ENCODE measurements at regions not wholly inside any gene's neighbourhood (a gene's known extent, or its start where the extent isn't known, plus 50 kb on each side); places are given as distances from the start of the nearest gene placed in this dataset.
A peak's percentile ranks its signal among the peaks of the same experiment; 100 is the strongest.
"Not testable (repeated sequence)": the region's sequence is repeated elsewhere in the genome, so short reads cannot be mapped to it uniquely, and the experiment has no call there.

DNA sequence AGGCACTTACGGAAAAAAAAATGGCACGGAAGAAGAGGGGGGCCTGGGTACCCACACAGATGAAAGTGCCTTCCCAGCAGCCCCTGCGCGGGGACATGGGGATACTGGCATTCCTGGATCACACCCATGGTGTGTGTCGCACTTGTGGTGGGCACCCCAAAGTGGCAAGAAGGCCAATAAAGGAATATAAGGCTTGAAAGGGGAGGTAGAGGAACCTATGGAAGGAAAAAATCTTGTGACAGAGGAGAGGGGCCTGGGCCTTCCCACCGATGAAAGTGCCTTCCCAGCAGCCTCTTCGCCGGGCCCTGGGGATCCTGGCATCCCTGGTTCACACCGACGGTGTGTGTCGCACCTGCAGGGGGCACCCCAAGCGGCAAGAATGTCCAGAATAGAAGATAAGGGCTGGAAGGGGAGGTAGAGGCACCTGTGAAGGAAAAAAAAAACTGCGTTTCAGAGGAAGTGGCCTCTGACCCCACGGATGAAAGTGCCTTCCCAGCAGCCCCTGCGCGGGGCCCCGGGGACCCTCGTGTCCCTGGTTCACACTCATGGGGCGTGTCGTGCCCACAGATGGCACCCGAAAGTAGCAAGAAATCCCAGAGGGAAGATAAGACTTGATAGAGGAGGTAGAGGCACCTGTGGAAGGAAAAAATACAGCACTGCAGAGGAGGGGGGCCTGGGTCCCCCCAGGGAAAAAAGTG, 284.0 kb downstream of the ALG10 start:
- DNase-seq = no peak

DNA sequence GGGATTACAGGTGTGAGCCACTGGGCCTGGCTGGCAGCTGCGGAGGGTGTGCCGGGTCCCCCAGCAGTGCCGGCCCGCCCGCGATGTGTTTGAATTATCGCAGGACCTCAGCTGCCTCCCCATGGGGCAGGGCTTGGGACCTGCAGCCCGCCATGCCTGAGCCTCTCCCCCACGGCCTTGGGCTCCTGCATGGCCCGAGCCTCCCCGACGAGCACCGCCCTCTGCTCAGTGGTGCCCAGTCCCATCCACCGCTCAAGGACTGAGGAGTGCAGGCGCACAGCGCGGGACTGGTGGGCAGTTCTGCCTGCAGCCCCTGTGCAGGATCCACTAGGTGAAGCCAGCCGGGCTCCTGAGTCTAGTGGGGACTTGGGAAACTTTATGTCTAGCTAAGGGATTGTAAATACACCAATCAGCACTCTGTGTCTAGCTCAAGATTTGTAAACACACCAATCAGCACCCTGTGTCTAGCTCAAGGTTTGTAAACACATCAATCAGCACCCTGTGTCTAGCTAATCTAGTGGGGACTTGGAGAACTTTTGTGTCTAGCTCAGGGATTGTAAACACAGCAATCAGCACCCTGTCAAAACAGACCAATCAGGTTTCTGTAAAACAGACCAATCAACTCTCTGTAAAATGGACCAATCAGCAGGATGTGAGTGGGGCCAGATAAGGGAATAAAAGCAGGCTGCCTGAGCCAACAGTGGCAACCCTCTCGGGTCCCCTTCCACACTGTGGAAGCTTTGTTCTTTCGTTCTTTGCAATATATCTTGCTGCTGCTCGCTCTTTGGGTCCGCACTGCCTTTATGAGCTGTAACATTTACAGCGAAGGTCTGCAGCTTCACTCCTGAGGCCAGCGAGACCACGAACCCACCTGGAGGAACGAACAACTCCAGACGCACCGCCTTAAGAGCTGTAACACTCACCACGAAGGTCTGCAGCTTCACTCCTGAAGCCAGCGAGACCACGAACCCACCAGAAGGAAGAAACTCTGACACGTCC, 287.8 kb downstream of the ALG10 start:
- not testable (repeated sequence) for DNase-seq

DNA sequence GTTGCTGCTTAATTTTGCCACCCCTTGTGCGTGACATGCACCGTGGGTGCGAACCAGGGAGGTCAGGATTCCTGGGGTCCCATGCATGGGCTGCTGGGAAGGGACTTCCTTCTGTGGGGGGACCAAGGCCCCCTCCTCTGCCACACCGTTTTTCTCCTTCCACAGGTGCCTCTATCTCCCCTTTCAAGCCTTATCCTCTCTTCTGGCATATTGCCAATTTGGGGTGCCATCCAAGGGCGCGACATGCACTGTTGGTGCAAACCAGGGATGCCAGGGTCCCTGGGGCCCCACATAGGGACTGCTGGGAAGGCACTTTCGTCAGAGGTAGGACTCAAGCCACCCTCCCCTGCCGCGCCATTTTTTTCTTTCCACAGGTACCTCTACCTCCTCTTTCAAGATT, 289.0 kb downstream of the ALG10 start:
- no peak for DNase-seq

DNA sequence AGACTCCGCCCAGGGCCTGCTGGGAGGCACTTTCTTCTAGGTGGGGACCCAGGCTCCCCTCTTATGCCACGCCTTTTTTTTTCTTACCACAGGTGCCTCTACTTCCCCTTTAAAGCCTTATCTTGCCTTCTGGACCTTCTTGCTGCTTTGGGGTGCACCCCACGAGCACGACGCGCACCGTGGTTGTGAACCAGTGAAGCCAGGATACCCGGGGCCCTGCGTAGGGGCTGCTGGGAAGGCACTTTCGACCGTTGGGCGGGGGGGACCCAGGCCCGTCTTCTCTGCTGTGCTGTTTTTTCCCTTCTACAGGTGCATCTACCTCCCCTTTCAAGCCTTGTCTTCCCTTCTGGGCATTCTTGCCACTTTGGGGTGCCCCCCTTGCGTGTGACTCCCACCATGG, 305.4 kb downstream of the ALG10 start:
- no peak for DNase-seq

DNA sequence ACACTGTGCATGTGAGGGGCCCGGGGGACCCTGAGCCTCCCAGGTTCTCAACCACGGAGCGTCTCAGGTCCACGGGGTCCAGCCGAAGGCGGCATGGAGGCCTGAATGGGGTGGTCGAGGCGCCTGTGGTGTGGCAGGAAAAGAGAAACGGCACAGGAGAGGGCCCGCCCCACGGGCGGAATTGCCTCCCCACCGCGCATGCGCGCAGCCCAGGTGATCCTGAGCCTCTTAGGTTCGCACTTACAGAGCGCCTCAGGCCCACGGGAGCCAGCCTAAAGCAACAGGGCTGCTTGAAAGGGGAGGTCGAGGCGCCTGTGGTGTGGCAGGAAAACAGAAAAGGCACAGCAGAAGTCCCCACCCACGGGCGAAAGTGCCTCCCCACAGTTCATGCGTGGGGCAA, 311.0 kb downstream of the ALG10 start:
- no peak for DNase-seq

DNA sequence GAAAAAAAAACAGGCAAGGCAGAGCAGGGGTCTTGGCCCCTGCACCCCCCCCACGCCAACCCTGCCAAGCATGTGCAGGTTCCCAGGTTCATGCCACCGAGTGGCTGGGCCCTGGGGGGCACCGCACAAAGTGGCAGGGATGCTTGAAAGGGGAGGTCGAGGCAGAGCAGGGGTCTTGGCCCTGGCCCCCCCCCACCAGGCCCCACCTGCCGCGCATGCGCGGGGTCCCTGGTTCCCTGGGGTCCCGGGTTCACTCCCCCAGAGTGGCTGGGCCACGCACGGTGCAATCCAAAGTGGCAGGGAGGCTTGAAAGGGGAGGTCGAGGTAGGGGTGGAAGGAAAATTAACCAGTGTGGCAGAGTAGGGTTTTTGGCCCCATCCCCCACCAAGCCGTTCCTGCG, 312.2 kb downstream of the ALG10 start:
- no peak for DNase-seq

DNA sequence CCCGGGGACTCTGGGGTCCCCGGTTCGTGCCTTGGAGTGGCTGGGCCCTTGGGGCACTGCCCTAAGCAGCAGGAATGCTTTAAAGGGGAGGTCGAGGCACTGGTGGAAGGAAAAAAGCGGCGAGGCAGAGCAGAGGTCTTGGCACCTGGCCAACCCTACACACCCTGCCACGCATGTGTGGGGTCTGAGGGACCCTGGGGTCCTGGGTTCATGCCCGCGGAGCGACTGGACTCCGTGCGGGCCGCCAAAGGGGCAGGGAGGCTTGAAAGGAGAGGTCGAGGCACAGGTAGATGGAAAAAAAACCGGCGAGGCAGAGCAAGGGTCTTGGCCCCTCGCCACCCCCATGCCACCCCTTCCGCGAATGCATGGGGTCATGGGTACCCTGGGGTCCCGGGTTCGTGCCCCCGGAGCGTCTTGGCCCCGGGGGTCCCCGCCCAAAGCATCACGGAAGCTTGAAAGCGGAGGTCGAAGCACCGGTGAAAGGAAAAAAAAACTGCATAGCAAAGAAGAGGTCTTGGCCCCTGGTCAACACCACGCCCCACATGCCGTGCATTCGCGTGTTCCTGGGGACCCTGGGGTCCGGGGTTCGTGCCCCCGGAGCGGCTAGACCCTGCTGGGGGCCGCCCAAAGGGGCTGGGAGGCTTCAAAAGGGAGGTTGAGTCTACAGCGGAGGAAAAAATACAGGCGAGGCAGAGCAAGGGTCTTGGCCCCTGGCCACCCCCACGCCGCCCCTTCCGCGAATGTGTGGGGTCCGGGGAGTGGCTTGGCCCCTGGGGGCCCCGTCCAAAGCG, 312.9 kb downstream of the ALG10 start:
- no peak for DNase-seq

DNA sequence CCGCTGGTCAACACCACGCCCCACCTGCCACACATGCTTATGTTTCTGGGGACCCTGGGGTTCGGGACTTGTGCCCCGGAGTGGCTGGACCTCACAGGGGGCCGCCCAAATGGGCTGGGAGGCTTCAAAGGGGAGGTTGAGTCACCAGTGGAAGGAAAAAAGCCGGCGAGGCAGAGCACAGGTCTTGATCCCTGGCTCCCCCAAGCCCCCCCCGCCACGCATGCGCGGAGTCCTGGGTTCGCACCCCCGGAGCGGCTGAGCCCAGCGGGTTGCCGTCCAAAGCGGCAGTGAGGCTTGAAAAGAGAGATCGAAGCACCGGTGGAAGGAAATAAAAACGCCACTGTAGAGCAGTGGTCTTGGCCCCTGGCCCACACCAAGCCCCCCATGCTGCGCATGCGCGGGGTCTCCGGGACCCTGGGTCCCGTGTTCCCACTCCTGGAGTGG, 313.5 kb downstream of the ALG10 start:
- DNase-seq = no peak

DNA sequence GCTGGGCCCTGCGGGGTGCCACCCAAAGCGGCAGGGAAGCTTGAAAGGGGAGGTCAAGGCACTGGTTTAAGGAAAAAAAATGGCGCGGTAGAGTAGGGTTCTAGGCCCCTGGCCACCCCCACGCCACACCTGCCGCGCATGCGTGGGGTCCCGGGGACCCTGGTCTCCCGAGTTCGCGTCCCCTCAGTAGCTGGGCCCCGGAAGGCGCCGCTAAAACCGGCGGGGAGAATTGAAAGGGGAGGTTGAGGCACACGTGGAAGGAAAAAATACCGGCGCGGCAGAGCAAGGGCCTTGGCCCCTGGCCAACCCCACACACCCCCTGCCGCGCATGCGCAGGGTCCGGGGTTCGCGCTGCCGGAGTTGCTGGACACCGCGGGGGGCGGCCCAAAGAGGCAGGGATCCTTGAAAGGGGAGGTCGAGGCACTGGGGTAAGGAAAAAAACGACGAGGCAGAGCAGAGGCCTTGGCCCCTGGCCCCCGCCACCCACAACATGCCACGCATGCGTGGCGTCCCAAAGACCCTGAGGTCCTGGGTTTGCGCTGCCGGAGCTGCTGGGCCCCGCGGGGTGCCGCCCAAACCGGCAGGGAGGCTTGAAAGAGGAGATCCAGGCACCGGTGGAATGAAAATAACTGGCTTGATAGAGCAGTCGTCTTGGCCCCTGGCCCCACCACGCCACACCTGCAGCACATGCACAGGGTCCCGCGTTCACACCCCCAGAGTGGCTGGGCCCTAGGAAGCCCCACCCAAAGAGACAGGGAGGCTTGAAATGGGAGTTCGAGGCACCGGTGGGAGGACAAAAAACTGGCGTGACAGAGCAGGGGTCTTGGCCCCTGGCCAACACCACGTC, 314.5 kb downstream of the ALG10 start:
- no peak for DNase-seq

DNA sequence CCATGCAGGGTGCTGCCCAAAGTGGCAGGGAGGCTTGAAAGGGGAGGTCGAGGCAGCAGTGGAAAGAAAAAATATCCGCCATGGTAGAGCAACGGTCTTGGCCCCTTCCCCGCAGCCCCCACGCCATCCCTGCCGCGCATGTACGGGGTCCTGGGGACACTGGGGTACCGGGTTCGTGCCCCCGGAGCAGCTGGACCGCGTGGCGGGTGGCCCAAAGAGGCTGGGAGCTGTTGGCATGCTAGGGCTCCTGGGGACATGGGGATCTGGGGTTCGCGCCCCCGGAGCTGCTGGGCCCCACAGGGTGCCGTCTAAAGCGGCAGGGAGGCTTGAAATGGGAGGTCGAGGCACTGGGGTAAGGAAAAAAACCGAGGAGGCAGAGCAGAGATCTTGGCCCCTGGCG, 316.5 kb downstream of the ALG10 start:
- DNase-seq = no peak

DNA sequence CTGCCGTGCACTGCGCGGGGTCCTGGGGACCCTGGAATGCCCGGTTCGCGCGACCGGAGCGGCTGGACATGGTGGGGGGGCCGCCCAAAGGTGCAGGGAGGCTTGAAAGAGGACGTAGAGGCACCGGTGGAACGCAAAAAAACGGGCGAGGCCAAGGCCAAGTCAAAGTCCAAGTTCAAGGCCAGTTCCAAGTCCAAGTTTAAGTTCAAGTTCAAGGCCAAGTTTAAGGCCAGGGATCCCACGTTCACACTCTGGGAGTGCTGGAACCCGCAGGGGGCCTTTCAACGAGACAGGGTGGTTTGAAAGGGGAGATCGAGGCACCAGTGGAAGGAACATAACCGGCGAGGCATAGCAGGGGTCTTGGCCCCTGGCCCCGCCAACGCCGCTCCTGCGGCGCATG, 317.6 kb downstream of the ALG10 start:
- DNase-seq = no peak

DNA sequence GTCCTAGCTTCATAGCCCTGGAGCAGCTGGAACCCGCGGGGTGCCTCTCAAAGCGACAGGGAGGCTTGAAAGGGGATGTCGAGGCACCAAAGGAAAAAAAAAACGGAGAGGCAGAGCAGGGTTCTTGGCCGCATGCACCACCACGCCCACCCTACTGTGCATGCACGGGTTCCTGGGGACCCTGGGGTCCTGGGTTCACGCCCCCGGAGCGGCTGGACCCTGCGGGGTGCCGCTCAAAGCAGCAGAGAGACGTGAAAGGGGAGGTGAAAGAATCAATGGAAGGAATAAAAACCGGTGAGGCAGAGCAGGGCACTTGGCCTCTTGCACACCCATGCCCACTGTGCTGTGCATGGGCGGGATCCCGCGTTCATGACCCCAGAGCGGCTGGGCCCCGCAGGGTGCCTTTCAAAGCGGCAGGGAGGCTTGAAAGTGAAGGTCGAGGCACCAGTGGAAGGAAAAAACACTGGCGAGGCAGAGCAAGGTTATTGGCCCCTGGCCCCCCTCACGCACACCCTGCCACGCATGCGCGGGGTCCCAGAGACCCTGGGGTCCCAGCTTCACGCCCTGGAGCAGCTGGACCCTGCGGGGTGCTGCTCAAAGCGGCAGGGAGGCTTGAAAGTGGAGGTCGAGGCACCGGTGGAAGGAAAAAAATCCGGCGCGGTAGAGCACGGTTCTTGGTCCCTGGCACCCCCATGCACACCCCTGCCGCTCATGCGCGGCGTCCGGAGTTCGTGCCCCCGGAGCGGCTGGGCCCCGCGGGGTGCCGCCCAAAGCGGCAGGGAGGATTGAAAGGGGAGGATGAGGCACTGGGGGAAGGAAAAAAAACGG, 318.5 kb downstream of the ALG10 start:
- DNase-seq = no peak

DNA sequence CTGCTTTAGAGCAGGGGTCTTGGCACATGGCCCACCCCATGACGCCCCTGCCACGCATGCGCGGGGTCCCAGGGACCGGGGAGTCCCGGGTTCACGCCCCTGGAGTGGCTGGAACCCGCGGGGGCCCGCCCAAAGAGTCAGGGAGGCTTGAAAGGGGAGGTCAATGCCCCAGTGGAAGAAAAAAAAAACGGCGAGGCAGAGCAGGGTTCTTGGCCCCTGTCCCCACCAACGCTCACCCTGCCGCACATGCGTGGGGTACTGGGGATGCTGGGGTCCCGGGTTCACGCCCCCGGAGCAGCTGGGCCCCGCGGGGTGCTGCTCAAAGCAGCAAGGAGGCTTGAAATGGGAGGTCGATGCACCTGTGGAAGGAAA, 319.1 kb downstream of the ALG10 start:
- DNase-seq = no peak

DNA sequence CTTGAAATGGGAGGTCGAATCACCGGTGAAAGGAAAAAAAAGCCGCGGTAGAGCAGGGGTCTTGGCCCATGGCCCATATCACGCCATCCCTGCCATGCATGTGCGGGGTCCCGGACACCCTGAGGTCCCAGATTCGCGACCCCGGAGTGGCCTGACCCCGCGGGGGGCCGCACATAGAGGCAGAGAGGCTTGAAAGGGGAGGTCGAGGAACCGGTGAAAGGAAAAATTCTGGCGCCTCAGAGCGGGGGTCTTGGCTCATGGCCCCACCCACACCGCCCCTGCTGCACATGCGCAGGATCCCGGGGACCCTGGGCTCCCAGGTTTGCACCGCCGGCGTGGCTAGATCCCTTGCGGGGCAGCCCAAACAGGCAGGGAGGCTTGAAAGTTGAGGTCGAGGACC, 319.8 kb downstream of the ALG10 start:
- no peak for DNase-seq

DNA sequence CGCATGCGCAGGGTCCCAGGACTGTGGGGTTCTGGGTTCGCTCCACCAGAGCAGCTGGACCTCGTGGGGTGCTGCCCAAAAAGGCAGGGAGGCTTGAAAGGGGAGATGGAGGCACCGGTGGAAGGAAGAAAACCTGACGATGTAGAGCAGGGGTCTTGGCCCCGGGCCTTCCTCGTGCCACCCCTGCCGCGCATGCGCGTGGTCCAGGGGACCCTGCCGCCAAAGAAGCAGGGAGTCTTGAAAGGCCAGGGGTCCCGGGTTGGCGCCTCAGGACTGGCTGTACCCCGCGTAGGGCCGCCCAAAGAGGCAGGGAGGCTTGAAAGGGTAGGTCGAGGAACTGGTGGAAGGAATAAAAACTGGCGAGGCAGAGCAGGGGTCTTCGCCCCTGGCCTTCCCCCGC, 321.0 kb downstream of the ALG10 start:
- no peak for DNase-seq

DNA sequence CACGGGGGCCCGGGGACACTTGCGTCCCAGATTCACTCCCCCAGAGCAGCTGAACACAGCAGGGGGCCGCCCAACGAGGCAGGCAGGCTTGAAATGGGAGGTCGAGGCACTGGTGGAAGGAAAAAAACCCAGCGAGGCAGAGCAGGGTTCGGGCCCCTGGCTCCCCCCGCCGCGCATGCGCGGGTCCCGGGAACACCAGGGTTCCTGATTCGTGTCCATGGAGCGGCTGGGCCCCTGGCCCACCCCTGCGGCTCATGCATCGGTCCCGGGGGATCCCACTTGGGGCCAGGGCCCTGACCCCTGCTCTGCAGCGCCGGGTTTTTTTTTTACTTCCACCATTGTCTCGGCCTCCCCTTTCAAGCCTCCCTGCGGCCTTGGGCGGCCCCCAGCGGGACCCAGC, 321.5 kb downstream of the ALG10 start:
- DNase-seq = no peak

DNA sequence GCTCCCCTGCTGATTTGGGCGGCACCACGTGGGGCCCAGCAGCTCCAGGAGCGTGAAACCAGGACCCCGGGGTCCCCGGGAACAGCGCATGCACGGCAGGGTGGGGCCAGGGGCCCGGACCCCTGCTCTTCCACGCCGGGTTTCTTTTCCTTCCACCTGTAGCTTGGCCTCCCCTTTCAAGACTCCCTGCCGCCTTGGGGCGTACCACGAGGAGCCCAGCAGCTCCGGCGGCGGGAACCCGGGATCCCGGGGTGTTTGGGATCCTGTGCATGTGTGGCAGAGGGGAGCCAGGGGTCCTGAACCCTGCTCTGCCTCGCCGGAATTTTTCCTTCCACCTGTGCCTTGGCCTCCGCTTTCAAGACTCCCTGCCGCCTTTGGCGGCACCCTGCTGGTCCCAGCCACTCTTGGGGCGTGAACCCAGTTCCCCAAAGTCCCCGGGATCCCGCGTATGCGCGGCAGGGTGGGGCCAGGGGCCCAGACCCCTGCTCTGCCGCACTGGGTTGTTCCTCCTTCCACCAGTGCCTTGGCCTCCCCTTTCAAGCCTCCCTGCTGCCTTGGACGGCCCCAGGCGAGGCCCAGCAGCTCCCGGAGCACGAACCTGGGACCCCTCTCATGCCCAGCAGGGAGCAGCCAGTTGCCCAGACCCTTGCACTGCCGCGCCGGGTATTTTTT, 322.7 kb downstream of the ALG10 start:
- DNase-seq = no peak

DNA sequence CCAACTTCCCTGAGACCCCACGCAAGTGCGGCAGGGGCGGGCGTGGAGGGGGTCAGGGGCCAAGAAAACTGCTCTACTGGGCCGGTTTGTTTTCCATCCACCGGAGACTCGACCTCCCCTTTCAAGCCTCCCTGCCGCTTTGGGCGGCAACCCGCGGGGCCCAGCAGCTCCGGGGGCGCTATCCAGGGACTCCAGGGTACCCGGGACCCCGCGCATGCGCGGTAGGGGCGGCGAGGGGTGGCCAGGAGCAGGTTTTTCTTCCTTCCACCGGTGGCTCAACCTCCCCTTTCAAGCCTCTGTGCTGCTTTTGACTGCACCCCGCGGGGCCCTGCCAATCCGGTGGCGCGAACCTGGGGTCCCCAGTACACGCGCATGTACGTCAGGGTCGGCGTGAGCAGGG, 323.5 kb downstream of the ALG10 start:
- no peak for DNase-seq

DNA sequence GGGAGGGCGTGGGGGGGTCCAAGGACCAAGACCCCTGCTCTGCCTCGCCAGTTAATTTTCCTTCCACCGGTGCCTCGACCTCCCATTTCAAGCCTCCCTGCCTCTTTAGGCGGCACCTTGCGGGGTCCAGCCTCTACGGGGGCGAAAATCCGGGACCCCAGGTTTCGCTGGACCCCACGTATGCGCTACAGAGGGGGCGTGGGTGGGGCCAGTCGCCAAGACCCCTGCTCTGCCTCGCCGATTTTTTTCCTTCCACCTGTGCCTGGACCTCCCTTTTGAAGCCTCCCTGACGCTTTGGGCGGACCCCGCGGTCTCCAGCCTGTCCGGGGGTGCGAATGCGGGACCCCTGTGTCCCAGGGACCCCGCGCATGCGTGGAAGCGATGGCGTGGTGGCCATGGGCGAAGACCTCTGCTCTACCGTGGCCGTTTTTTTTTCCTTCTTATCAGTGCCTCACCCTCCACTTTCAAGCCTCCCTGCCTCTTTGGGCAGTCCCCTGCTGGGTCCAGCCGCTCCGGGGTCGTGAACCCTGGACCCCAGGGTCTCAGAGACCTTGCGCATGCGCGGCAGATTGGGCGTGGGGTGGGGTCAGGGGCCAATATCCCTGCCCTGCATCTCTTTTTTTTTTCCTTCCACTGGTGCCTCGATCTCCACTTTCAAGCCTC, 324.2 kb downstream of the ALG10 start:
- no peak for DNase-seq

DNA sequence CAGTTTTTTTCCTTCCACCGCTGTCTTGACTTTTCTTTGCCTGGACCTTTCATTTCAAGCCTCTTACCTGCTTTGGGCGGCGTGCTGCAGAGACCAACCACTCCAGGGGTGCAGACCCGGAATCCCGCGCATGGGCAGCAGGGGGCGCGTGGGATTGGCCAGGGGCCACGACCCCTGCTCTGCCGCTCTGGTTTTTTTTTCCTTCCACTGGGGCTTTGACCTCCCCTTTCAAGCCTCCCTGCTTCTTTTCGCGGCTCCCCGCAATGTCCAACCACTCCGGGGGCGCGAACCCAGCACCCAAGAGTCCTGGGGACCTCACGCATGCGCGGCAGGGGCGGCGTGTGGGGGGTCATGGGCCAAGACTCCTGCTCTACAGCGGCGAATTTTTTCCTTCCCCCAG, 325.1 kb downstream of the ALG10 start:
- peak in 1 of 2 donors; percentile 29 for DNase-seq

Data from stimulated activated CD4-positive, alpha-beta T cell treated with anti-CD3 and anti-CD28 coated beads, Interleukin-2, amount 100 ng/mL, for 24 hours (primary cell).